Omental fat pad (tissue), 3 donors: ENCODE measurements at regions not wholly inside any gene's neighbourhood (a gene's known extent, or its start where the extent isn't known, plus 50 kb on each side); places are given as distances from the start of the nearest gene placed in this dataset.

Experiments used
- ATAC-seq: fragments of 150-250 bp; one replicate; pipeline ENCODE4 v1.9.1; 2016; ENCODE audit warnings: mild to moderate bottlenecking, moderate library complexity; ENCODE audit not compliant: low FRiP score
- DNase-seq: peaks from one replicate; pipeline ENCODE4 v3.0.0-alpha.2; 2019; ENCODE audit warnings: low spot score
- TF ChIP-seq, protein P1 (sequence below), 3 donors: fragments of 450-650 bp; IDR thresholded peaks; one replicate each; pipeline ENCODE4 v1.5.1; 2016 to 2017; ENCODE audit warnings: antibody characterized with exemption in 3 of 3, mild to moderate bottlenecking in 3 of 3, moderate library complexity in 2 of 3

DNA sequence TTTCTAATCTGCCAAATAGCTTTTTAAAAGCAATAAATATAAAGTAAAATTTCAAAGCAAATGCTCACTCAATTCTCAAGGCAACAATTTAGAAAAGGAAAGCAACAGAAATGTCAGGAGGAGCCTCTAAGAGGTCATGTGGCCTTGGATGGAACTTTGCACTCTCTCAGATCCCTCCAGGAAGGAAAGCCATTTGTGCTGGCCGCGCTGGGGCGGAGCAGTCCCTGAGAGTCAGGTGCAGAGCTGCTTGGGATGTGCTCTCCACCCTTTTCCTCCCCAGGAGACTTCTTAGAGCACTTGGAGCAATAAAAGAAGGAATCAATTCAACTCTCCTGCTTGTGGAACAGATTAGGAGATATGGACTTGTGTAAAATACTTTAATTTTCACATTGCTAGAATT lies 379.8 kb upstream of the LINC00305 start:
- DNase-seq (no peak), ATAC-seq (no peak)
- TF ChIP-seq, protein P1, sequence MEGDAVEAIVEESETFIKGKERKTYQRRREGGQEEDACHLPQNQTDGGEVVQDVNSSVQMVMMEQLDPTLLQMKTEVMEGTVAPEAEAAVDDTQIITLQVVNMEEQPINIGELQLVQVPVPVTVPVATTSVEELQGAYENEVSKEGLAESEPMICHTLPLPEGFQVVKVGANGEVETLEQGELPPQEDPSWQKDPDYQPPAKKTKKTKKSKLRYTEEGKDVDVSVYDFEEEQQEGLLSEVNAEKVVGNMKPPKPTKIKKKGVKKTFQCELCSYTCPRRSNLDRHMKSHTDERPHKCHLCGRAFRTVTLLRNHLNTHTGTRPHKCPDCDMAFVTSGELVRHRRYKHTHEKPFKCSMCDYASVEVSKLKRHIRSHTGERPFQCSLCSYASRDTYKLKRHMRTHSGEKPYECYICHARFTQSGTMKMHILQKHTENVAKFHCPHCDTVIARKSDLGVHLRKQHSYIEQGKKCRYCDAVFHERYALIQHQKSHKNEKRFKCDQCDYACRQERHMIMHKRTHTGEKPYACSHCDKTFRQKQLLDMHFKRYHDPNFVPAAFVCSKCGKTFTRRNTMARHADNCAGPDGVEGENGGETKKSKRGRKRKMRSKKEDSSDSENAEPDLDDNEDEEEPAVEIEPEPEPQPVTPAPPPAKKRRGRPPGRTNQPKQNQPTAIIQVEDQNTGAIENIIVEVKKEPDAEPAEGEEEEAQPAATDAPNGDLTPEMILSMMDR (IDR thresholded peaks at IDR 0.05) = no peak

DNA sequence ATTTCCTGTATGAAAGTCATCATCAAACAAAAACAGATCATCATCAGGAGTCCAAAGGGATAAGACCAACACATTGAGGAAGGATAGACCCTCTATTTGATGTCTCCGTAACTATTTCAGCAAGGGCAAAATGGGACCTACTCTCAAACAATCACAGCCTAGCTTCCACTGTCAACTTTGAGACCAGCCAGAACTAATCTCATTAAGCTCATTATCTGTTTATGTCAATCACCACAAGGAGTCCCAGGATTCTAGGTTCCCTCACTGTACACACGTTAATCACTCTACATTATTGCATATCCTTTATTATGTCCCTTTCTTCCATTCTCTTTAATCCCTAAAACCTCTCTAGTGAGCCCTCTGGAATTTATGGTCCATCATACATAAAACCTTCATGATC lies 370.3 kb upstream of the LINC00305 start:
- DNase-seq (no peak), ATAC-seq (no peak)
- TF ChIP-seq, protein P1 (IDR thresholded peaks at IDR 0.05) = no peak

DNA sequence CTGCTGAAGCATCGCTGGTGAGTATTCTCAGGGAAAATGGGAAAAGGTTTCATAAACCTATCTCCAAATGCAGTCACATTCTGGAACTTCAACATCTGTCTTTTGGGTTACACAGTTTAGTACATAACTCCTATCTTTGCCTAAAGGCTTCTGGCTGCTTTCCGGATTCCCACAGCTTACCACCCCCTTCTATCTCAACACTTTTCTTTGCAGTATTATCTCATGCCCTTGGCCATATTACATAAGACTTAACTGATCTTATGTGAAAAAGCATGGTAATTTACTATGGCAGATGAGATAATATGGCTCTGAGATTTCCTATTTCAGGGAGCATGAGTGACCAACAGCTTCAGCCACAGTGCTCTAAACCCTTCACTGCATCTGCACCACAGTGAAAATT lies 369.3 kb upstream of the LINC00305 start:
- TF ChIP-seq, protein P1 (IDR thresholded peaks at IDR 0.05) = no peak
- ATAC-seq (no peak), DNase-seq (no peak)

DNA sequence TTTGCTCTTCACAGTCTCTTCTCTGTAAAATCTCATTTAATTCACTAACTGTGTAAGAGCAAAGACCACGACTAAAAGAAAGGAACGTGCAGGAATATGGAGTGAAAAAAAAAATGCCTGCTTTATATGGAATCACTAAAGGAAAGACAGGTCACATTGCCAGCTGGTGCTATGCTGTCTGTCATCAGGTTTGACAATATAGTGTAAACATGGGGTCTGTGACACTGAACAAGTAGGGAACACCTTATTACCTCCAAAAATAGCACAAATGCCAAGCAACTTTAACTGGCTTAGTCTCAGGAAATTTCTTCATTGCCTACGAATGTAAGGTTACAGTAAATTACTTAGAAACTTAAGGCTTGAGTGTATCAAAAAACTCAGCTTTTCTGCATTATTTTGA lies 364.5 kb upstream of the LINC00305 start:
- DNase-seq = no peak
- TF ChIP-seq, protein P1 (IDR thresholded peaks at IDR 0.05) = no peak
- ATAC-seq = no peak

GRCh38 chr18:64490207-64490606 lies 341.3 kb upstream of the LINC00305 start:
- ATAC-seq = no peak
- DNase-seq = no peak
- TF ChIP-seq, protein P1 (IDR thresholded peaks at IDR 0.05) = no peak

GRCh38 chr18:64488698-64489097 lies 339.8 kb upstream of the LINC00305 start:
- ATAC-seq = no peak
- TF ChIP-seq, protein P1 (IDR thresholded peaks at IDR 0.05) = no peak
- DNase-seq = no peak

- DNase-seq (no peak), ATAC-seq (no peak)
Measured at GRCh38 chr18:64474773-64475172, 325.9 kb upstream of the LINC00305 start.

More at GRCh38 chr18:64474773-64475172, 325.9 kb upstream of the LINC00305 start:
- TF ChIP-seq, protein P1 (IDR thresholded peaks at IDR 0.05) = no peak
